HG03432 (cell line): ENCODE measurements at regions not wholly inside any gene's neighbourhood (a gene's known extent, or its start where the extent isn't known, plus 50 kb on each side); places are given as distances from the start of the nearest gene placed in this dataset.
"Not testable (repeated sequence)": the region's sequence is repeated elsewhere in the genome, so short reads cannot be mapped to it uniquely, and the experiment has no call there.

Experiments used
- ATAC-seq: cut with Tn5 transposase; IDR thresholded peaks from one replicate; pipeline ENCODE4 v1.9.1; 2021; ENCODE audit warnings: mild to moderate bottlenecking, moderate library complexity; ENCODE audit not compliant: unreplicated experiment

- no peak for ATAC-seq
Measured at GRCh38 chr7:114364151-114364550, 50.5 kb upstream of the FOXP2 start.

GRCh38 chr7:114363292-114363691 lies 51.3 kb upstream of the FOXP2 start:
- ATAC-seq, result no peak

GRCh38 chr7:114358911-114359310 lies 55.7 kb upstream of the FOXP2 start:
- ATAC-seq, result no peak

GRCh38 chr7:114356133-114356532 lies 58.5 kb upstream of the FOXP2 start:
- no peak for ATAC-seq

GRCh38 chr7:114354306-114354705 lies 60.3 kb upstream of the FOXP2 start:
- no peak for ATAC-seq

- ATAC-seq, result no peak
Measured at GRCh38 chr7:114345494-114345893, 69.1 kb upstream of the FOXP2 start.

GRCh38 chr7:114343949-114344708 lies 70.5 kb upstream of the FOXP2 start:
- ATAC-seq, result no peak

GRCh38 chr7:114342431-114343179 lies 72.0 kb upstream of the FOXP2 start:
- ATAC-seq, result no peak

- ATAC-seq, result no peak
Measured at GRCh38 chr7:114341648-114342047, 73.0 kb upstream of the FOXP2 start.

GRCh38 chr7:114334989-114335388 lies 79.6 kb upstream of the FOXP2 start:
- ATAC-seq, result no peak

GRCh38 chr7:114329458-114329857 lies 85.2 kb upstream of the FOXP2 start:
- ATAC-seq, result not testable (repeated sequence)

- ATAC-seq, result no peak
Measured at GRCh38 chr7:114317450-114318098, 97.0 kb upstream of the FOXP2 start.

GRCh38 chr7:114312649-114313048 lies 102.0 kb upstream of the FOXP2 start:
- ATAC-seq, result no peak

- no peak for ATAC-seq
Measured at GRCh38 chr7:114310345-114311110, 104.1 kb upstream of the FOXP2 start.

GRCh38 chr7:114309729-114310128 lies 104.9 kb upstream of the FOXP2 start:
- no peak for ATAC-seq

- ATAC-seq, result no peak
Measured at GRCh38 chr7:114303301-114303700, 111.3 kb upstream of the FOXP2 start.

GRCh38 chr7:114302858-114303257 lies 111.8 kb upstream of the FOXP2 start:
- ATAC-seq, result no peak

- no peak for ATAC-seq
Measured at GRCh38 chr7:114298011-114298410, 116.6 kb upstream of the FOXP2 start.

GRCh38 chr7:114297121-114297520 lies 117.5 kb upstream of the FOXP2 start:
- no peak for ATAC-seq

- ATAC-seq, result no peak
Measured at GRCh38 chr7:114295522-114295921, 119.1 kb upstream of the FOXP2 start.

- no peak for ATAC-seq
Measured at GRCh38 chr7:114294036-114294435, 120.6 kb upstream of the FOXP2 start.
